GM12878 (cell line): ENCODE measurements at regions not wholly inside any gene's neighbourhood (a gene's known extent, or its start where the extent isn't known, plus 50 kb on each side); places are given as distances from the start of the nearest gene placed in this dataset.

Experiments
- ATAC-seq: fragments of 200-7000 bp; cut with Tn5 transposase; 3 replicates; pipeline ENCODE4 v1.9.1; 2020; ENCODE audit warnings: mild to moderate bottlenecking, moderate library complexity
- BruUV-seq: library from RNA; stranded (reverse); fragments of 400-500 nt; replicated peaks from 2 replicates; lab custom pipeline; 2021; lab: Mats Ljungman, UMichigan
- CTCF ChIA-PET: fragments of 300-600 bp; sonication (Branson Sonifier 250); formaldehyde crosslinking; extraction: SDS; loops from one replicate; lab custom pipeline; 2021; ENCODE audit warnings: inconsistent platforms; lab: Yijun Ruan, JAX
- POLR2A ChIA-PET: fragments of 350-600 bp; formaldehyde crosslinking; extraction: SDS; loops from one replicate; lab custom pipeline; 2021; ENCODE audit warnings: inconsistent platforms; lab: Charles Lee
- RAD21 ChIA-PET: fragments of 300-600 bp; sonication (Branson Sonifier 250); formaldehyde crosslinking; loops from one replicate; lab custom pipeline; 2023; ENCODE audit warnings: antibody characterized with exemption; ENCODE audit not compliant: unreplicated experiment; lab: Charles Lee
- SMC1A ChIA-PET: fragments of 300-600 bp; sonication (Branson Sonifier 250); formaldehyde crosslinking; loops from one replicate; lab custom pipeline; 2023; ENCODE audit not compliant: unreplicated experiment, uncharacterized antibody; lab: Charles Lee
- DNase-seq: peaks from one replicate; pipeline ENCODE4 v3.0.0-alpha.2; 2011; ENCODE audit warnings: low read depth, low spot score
- FAIRE-seq: peaks from 3 replicates; lab custom pipeline; 2011; peaks lifted over from hg19 to GRCh38; lab: Jason Lieb, UNC
- H2AFZ ChIP-seq: 2 replicates; pipeline ENCODE4 v1.6.0; 2011; ENCODE audit warnings: low read depth, low read length, control low read depth; ENCODE audit not compliant: control insufficient read depth
- H3K27ac ChIP-seq: 2 replicates; pipeline ENCODE4 v1.5.1; 2011; ENCODE audit warnings: control low read depth; ENCODE audit not compliant: control insufficient read depth, insufficient read depth
- H3K27me3 ChIP-seq, 2 experiments: replicated peaks in 1 of 2; 2 replicates each; pipeline versions ENCODE4 v1.6.0 to v1.6.1; 2011; ENCODE audit warnings: low read length in 1 of 2; ENCODE audit not compliant: control insufficient read depth in 2 of 2, insufficient read depth in 2 of 2
- H3K36me3 ChIP-seq, 2 experiments: 2 replicates each; pipeline ENCODE4 v1.5.1; 2011; ENCODE audit warnings: low read length in 1 of 2; ENCODE audit not compliant: control insufficient read depth in 2 of 2, insufficient read depth in 2 of 2
- H3K4me1 ChIP-seq: 2 replicates; pipeline ENCODE4 v1.6.1; 2011; ENCODE audit warnings: mild to moderate bottlenecking, low read length, moderate library complexity, mixed read lengths; ENCODE audit not compliant: control insufficient read depth, insufficient read depth
- H3K4me2 ChIP-seq: 2 replicates; pipeline ENCODE4 v1.6.0; 2011; ENCODE audit warnings: control low read depth; ENCODE audit not compliant: control insufficient read depth, insufficient read depth
- H3K4me3 ChIP-seq: fragments of 200-600 bp; sonication (generic); 2 replicates; pipeline ENCODE4 v1.5.1; 2016
- H3K79me2 ChIP-seq: 2 replicates; pipeline ENCODE4 v1.6.0; 2011; ENCODE audit warnings: low read length; ENCODE audit not compliant: control insufficient read depth, insufficient read depth
- H3K9ac ChIP-seq: 2 replicates; pipeline ENCODE4 v1.8.0; 2011; ENCODE audit warnings: low read length, control low read depth, mixed read lengths; ENCODE audit not compliant: control insufficient read depth, insufficient read depth
- H3K9me3 ChIP-seq: replicated peaks from 3 replicates; pipeline ENCODE4 v1.5.1; 2011; ENCODE audit warnings: mild to moderate bottlenecking, low read length; ENCODE audit not compliant: control insufficient read depth, insufficient read depth
- H4K20me1 ChIP-seq: 2 replicates; pipeline ENCODE4 v1.6.0; 2011; ENCODE audit not compliant: control insufficient read depth, insufficient read depth
- ASH2L ChIP-seq: fragments of 300-600, 200-600 bp; sonication (generic); IDR thresholded peaks from 2 replicates; pipeline ENCODE4 v1.6.1; 2017; ENCODE audit warnings: low read depth, mild to moderate bottlenecking, borderline replicate concordance
- BACH1 ChIP-seq: fragments of 450-650 bp; IDR thresholded peaks from 2 replicates; pipeline ENCODE4 v1.6.1; 2017; ENCODE audit warnings: mild to moderate bottlenecking, borderline replicate concordance
- CBFB ChIP-seq: IDR thresholded peaks from 2 replicates; pipeline ENCODE4 v1.6.1; 2016; ENCODE audit warnings: antibody characterized with exemption, low read depth
- ETV6 ChIP-seq, 2 experiments: fragments of 450-650 bp in 1 of 2; IDR thresholded peaks in 1 of 2; conservative IDR thresholded peaks in 1 of 2; 2 replicates each; pipeline ENCODE4 v1.6.1; 2014; ENCODE audit warnings: antibody characterized with exemption in 1 of 2, borderline replicate concordance in 1 of 2, low read depth in 1 of 2, mild to moderate bottlenecking in 1 of 2, moderate library complexity in 1 of 2
- GATAD2B ChIP-seq: fragments of 450-650 bp; conservative IDR thresholded peaks from 2 replicates; pipeline ENCODE4 v1.6.1; 2017; ENCODE audit warnings: low read depth, mild to moderate bottlenecking, moderate library complexity
- HDAC6 ChIP-seq: fragments of 200-600 bp; sonication (generic); IDR thresholded peaks from one replicate; pipeline ENCODE4 v1.8.0; 2017; ENCODE audit warnings: antibody characterized with exemption; ENCODE audit not compliant: unreplicated experiment
- HDGF ChIP-seq: fragments of 450-650 bp; IDR thresholded peaks from 2 replicates; pipeline ENCODE4 v1.6.1; 2016; ENCODE audit warnings: antibody characterized with exemption
- KAT2A ChIP-seq: conservative IDR thresholded peaks from 2 replicates; pipeline ENCODE4 v1.6.1; 2011; ENCODE audit warnings: low read depth, low read length; ENCODE audit not compliant: control insufficient read depth
- LARP7 ChIP-seq: fragments of 450-650 bp; IDR thresholded peaks from 2 replicates; pipeline ENCODE4 v1.6.1; 2017; ENCODE audit warnings: mild to moderate bottlenecking
- MEF2B ChIP-seq: fragments of 450-650 bp; IDR thresholded peaks from 2 replicates; pipeline ENCODE4 v1.6.1; 2018; ENCODE audit warnings: mild to moderate bottlenecking, moderate library complexity; ENCODE audit not compliant: partially characterized antibody, poor library complexity, severe bottlenecking
- MLLT1 ChIP-seq: fragments of 450-650 bp; IDR thresholded peaks from 2 replicates; pipeline ENCODE4 v1.6.1; 2016; ENCODE audit warnings: mild to moderate bottlenecking
- PAX8 ChIP-seq: fragments of 450-650 bp; IDR thresholded peaks from 2 replicates; pipeline ENCODE4 v1.6.1; 2017; ENCODE audit warnings: mild to moderate bottlenecking, moderate library complexity
- SIX5 ChIP-seq: IDR thresholded peaks from 2 replicates; pipeline ENCODE4 v1.6.1; 2011; ENCODE audit warnings: mild to moderate bottlenecking, low read depth, low read length, moderate library complexity; ENCODE audit not compliant: severe bottlenecking
- SMC3 ChIP-seq: IDR thresholded peaks from 2 replicates; pipeline ENCODE4 v1.6.1; 2011; ENCODE audit warnings: low read length, improper control_type of control experiment, borderline replicate concordance
- STAT1 ChIP-seq: fragments of 450-650 bp; conservative IDR thresholded peaks from 2 replicates; pipeline ENCODE4 v1.6.1; 2014; ENCODE audit warnings: antibody characterized with exemption, mild to moderate bottlenecking
- SUZ12 ChIP-seq: fragments of 200-600 bp; sonication (generic); IDR thresholded peaks from one replicate; pipeline ENCODE4 v1.6.1; 2018; ENCODE audit warnings: antibody characterized with exemption, mild to moderate bottlenecking; ENCODE audit not compliant: unreplicated experiment
- WGBS: methylation state at CpG from one replicate; pipeline ENCODE4 v1.1.6; 2016; ENCODE audit warnings: low lambda C conversion rate; ENCODE audit not compliant: insufficient replicate concordance, insufficient coverage; ENCODE audit errors: missing lambda C conversion rate; 5-methylcytosine and 5-hydroxymethylcytosine counted together
- in situ Hi-C: fragments of 300-500 bp; cut with MboI; formaldehyde crosslinking; loops from 9 replicates; pipeline ENCODE4 v1.14.3; 2018; ENCODE audit warnings: mixed read lengths
- intact Hi-C: fragments of 100-400 bp; cut with micrococcal nuclease; formaldehyde crosslinking; loops from one replicate; pipeline ENCODE4 v1.14.2; 2022; ENCODE audit not compliant: unreplicated experiment
- TF ChIP-seq, protein P1 (sequence below), 3 experiments: IDR thresholded peaks in 2 of 3; conservative IDR thresholded peaks in 1 of 3; 2 replicates each; pipeline ENCODE4 v1.5.1; 2011; ENCODE audit warnings: low read depth in 3 of 3, low read length in 3 of 3, mild to moderate bottlenecking in 3 of 3, control low read depth in 2 of 3, moderate library complexity in 2 of 3, inconsistent platforms in 1 of 3, mixed read lengths in 1 of 3; ENCODE audit not compliant: control insufficient read depth in 2 of 3, insufficient read depth in 1 of 3; ENCODE audit errors: extremely low read depth in 1 of 3
- TF ChIP-seq, protein P2 (sequence below): fragments of 450-650 bp; IDR thresholded peaks from 2 replicates; pipeline ENCODE4 v1.6.1; 2017; ENCODE audit warnings: low read depth, mild to moderate bottlenecking, moderate library complexity

- Histone ChIP-seq H3K4me1 (no peaks in the 10 kb centered on the region), H4K20me1 (no peaks in the 10 kb centered on the region), H3K9ac (no peak overlapping the region), H3K9me3 (no peaks in the 10 kb centered on the region; the same call in 2 of the 3 replicates), H3K4me3 (no peak overlapping the region), H3K79me2 (no peaks in the 10 kb centered on the region), H3K27ac (no peak overlapping the region), H3K36me3 (no peaks in the 10 kb centered on the region), H2AFZ (no peak overlapping the region), H3K27me3 (no peaks in the 10 kb centered on the region), H3K4me2 (no peak overlapping the region)
- ATAC-seq, result no peak
- FAIRE-seq, result no peak
- ChIA-PET CTCF (no interaction called here), RAD21 (no interaction called here), SMC1A (no interaction called here), POLR2A (no interaction called here)
- TF ChIP-seq, protein P1, sequence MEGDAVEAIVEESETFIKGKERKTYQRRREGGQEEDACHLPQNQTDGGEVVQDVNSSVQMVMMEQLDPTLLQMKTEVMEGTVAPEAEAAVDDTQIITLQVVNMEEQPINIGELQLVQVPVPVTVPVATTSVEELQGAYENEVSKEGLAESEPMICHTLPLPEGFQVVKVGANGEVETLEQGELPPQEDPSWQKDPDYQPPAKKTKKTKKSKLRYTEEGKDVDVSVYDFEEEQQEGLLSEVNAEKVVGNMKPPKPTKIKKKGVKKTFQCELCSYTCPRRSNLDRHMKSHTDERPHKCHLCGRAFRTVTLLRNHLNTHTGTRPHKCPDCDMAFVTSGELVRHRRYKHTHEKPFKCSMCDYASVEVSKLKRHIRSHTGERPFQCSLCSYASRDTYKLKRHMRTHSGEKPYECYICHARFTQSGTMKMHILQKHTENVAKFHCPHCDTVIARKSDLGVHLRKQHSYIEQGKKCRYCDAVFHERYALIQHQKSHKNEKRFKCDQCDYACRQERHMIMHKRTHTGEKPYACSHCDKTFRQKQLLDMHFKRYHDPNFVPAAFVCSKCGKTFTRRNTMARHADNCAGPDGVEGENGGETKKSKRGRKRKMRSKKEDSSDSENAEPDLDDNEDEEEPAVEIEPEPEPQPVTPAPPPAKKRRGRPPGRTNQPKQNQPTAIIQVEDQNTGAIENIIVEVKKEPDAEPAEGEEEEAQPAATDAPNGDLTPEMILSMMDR (IDR thresholded peaks at IDR 0.05 in 2 of 3, conservative IDR thresholded peaks at IDR 0.05 in 1 of 3; ENCODE audit: control insufficient read depth in 2 of 3, extremely low read depth in 1 of 3, insufficient read depth in 1 of 3, low read depth in 3 of 3, low read length in 3 of 3), result no peak
- TF ChIP-seq HDGF (no peak), HDAC6 (no peak), CBFB (no peak), BACH1 (no peak), LARP7 (no peak), SUZ12 (no peak), SMC3 (no peak), SIX5 (no peak), STAT1 (no peak), PAX8 (no peak), ETV6 (conservative IDR thresholded peaks at IDR 0.05 in 1 of 2, IDR thresholded peaks at IDR 0.05 in 1 of 2; ENCODE audit: borderline replicate concordance in 1 of 2, low read depth in 1 of 2) (no peak), MLLT1 (no peak), ASH2L (no peak), GATAD2B (no peak), MEF2B (no peak), KAT2A (no peak)
- TF ChIP-seq, protein P2, sequence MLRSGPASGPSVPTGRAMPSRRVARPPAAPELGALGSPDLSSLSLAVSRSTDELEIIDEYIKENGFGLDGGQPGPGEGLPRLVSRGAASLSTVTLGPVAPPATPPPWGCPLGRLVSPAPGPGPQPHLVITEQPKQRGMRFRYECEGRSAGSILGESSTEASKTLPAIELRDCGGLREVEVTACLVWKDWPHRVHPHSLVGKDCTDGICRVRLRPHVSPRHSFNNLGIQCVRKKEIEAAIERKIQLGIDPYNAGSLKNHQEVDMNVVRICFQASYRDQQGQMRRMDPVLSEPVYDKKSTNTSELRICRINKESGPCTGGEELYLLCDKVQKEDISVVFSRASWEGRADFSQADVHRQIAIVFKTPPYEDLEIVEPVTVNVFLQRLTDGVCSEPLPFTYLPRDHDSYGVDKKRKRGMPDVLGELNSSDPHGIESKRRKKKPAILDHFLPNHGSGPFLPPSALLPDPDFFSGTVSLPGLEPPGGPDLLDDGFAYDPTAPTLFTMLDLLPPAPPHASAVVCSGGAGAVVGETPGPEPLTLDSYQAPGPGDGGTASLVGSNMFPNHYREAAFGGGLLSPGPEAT, result no peak
- DNase-seq, result no peak
- intact Hi-C loops, result no loop called here
- 31% methylated on average over 9 of the region's 9 CpGs for WGBS
- no TSS peak for BruUV-seq
- in situ Hi-C loops, result no loop called here
These were observed 530.0 kb downstream of the GLRX3 start for GRCh38 chr10:130666215-130666614.
